ENCODE measurements at regions not wholly inside any gene's neighbourhood (a gene's known extent, or its start where the extent isn't known, plus 50 kb on each side); places are given as distances from the start of the nearest gene placed in this dataset.

DNA sequence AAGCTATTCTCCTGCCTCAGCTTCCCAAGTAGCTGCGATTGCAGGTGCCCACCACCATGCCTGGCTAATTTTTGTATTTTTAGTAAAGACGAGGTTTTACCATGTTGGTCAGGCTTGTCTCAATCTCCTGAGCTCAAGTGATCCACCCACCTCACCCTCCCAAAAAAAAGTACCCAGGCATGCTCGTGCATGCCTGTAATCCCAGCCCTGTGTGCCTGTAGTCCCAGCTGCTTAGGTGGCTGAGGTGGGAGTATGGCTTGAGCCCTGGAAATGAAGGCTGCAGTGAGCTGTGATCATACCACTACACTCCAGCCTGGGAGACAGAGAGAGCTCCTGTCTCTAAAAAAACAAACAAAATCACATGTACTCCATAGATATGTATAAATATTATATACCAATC is 176.5 kb downstream of the SOX2 start:
- no peak overlapping the region for H3K4me3 ChIP-seq (ENCODE audit: low read depth, low read length)
- TF ChIP-seq, protein P1, sequence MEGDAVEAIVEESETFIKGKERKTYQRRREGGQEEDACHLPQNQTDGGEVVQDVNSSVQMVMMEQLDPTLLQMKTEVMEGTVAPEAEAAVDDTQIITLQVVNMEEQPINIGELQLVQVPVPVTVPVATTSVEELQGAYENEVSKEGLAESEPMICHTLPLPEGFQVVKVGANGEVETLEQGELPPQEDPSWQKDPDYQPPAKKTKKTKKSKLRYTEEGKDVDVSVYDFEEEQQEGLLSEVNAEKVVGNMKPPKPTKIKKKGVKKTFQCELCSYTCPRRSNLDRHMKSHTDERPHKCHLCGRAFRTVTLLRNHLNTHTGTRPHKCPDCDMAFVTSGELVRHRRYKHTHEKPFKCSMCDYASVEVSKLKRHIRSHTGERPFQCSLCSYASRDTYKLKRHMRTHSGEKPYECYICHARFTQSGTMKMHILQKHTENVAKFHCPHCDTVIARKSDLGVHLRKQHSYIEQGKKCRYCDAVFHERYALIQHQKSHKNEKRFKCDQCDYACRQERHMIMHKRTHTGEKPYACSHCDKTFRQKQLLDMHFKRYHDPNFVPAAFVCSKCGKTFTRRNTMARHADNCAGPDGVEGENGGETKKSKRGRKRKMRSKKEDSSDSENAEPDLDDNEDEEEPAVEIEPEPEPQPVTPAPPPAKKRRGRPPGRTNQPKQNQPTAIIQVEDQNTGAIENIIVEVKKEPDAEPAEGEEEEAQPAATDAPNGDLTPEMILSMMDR (IDR thresholded peaks at IDR 0.05; ENCODE audit: control insufficient read depth, extremely low read depth, insufficient read depth), result no peak
- no peak for DNase-seq (ENCODE audit: low read depth)

DNA sequence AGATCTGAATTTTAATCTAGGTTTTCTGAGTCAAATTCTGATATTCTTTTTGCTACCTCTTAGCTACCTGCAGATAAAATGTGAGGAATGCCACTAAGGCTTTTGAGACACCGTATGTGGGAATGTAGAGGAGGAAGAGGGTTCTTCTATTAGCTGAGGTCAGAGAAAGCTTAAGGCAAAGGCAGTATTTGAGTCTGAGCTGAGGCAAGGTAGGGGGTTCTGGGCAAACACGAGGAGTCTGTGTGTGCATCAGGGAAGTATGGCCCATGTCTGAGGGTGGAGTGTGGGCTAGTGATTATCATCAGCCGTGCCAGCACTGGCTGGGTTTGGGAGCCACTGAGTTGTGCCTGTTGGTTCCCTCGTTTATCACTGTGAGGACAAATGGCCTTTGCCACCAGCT is 181.1 kb downstream of the SOX2 start:
- TF ChIP-seq, protein P1 (IDR thresholded peaks at IDR 0.05; ENCODE audit: control insufficient read depth, extremely low read depth, insufficient read depth), result no peak
- no peak overlapping the region for H3K4me3 ChIP-seq (ENCODE audit: low read depth, low read length)
- DNase-seq (ENCODE audit: low read depth), result no peak

DNA sequence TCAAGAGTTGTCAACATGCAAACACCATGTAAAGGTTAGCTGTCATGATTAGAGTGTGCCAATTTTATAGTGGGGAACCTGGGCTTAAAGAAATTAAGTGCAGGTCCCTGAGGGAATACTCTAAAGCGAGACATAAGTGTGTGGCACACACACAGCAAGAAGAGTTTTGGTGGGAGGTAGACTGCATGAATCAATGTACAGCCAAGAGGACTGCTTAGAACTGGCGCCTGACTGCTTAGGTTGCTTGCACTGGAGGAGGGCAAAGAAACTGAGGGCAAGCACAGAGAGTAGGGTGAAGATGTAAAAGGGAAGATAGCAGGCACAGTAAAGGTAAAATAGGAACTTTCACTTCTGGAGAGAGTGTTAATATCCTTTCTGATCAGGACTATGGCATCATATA is 184.9 kb downstream of the SOX2 start:
- no peak for DNase-seq (ENCODE audit: low read depth)
- TF ChIP-seq, protein P1 (IDR thresholded peaks at IDR 0.05; ENCODE audit: control insufficient read depth, extremely low read depth, insufficient read depth), result no peak
- H3K4me3 ChIP-seq (ENCODE audit: low read depth, low read length), result no peak overlapping the region

DNA sequence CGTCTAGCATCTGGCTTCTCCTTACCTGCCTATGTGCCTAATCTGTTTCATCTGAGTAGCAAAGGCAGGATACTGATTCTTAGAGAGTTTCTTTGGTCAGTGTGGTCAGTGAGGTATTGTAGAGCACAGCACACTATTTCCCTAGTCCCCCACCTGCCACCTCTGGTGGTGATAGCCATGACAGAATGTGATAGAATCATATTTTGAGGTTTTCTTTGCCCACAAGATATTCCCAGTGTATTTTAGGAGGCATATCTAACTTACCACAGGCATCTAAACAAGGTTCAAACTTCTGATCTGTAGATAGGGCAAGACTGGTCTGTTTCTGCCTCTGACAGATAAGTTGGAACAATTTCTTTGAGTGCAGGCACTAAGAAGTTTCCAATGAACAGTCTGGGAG is 188.0 kb downstream of the SOX2 start:
- no peak for DNase-seq (ENCODE audit: low read depth)
- TF ChIP-seq, protein P1 (IDR thresholded peaks at IDR 0.05; ENCODE audit: control insufficient read depth, extremely low read depth, insufficient read depth), result no peak
- H3K4me3 ChIP-seq (ENCODE audit: low read depth, low read length), result no peak overlapping the region

DNA sequence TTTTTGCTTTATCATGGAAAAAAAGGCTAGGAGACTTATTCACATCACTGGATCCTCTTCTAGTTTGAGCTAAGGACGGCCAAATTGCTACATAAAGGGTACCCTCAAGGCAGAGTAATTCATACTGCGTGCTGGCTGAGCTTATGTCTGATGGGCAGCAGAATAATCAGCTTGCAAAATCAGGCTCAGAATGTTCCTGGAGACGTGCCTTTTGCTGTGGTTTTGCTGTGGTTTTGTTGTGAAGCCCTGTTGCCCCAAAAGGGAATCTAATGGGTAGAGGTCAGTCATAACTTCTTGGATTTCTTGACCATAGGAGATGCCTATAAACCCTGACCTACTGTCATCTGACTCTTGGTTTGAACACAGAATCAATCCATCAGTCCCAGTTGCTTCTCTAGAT is 189.9 kb downstream of the SOX2 start:
- H3K4me3 ChIP-seq (ENCODE audit: low read depth, low read length), result no peak overlapping the region
- no peak for DNase-seq (ENCODE audit: low read depth)
- TF ChIP-seq, protein P1 (IDR thresholded peaks at IDR 0.05; ENCODE audit: control insufficient read depth, extremely low read depth, insufficient read depth), result no peak

DNA sequence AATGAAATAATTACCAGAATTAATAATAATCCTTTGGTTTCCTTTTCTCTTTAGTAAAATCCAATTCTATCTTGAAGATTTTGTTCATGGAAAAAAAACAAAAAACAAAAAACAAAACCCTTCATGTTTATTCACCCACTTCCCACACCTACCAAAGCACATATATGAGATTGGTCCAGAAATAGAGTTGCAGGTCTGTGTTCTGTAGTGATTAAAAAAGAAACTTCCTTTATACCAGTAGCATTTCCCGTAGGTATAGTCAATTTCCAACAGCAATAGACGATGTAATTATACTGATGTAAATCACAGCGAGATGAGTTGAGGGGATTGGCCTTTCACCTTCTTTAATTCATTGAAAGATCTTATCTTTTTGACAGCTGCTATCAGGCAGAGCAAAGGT is 194.6 kb downstream of the SOX2 start:
- TF ChIP-seq, protein P1 (IDR thresholded peaks at IDR 0.05; ENCODE audit: control insufficient read depth, extremely low read depth, insufficient read depth), result no peak
- H3K4me3 ChIP-seq (ENCODE audit: low read depth, low read length), result no peak overlapping the region
- no peak for DNase-seq (ENCODE audit: low read depth)

DNA sequence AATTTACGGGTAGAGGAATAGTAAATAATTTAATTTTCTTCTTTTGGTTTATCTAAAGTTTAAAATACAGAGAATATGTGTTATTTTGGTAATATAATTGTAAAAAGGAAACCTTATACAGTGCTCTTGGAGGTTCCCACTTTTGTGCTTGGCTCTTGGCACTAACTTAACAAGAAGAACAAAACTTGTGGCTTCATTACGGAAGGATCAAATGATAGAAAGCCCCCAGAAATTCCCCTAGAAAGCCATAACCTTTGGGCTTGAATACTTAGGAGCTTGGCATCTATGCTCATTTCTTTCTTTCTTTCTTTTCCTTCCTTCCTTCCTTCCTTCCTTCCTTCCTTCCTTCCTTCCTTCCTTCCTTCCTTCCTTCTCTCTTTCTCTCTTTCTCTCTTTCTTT is 197.5 kb downstream of the SOX2 start:
- TF ChIP-seq, protein P1 (IDR thresholded peaks at IDR 0.05; ENCODE audit: control insufficient read depth, extremely low read depth, insufficient read depth), result no peak
- no peak for DNase-seq (ENCODE audit: low read depth)
- no peak overlapping the region for H3K4me3 ChIP-seq (ENCODE audit: low read depth, low read length)

Data from LNCaP clone FGC (cell line).